ENCODE measurements at regions not wholly inside any gene's neighbourhood (a gene's known extent, or its start where the extent isn't known, plus 50 kb on each side); places are given as distances from the start of the nearest gene placed in this dataset.

DNA sequence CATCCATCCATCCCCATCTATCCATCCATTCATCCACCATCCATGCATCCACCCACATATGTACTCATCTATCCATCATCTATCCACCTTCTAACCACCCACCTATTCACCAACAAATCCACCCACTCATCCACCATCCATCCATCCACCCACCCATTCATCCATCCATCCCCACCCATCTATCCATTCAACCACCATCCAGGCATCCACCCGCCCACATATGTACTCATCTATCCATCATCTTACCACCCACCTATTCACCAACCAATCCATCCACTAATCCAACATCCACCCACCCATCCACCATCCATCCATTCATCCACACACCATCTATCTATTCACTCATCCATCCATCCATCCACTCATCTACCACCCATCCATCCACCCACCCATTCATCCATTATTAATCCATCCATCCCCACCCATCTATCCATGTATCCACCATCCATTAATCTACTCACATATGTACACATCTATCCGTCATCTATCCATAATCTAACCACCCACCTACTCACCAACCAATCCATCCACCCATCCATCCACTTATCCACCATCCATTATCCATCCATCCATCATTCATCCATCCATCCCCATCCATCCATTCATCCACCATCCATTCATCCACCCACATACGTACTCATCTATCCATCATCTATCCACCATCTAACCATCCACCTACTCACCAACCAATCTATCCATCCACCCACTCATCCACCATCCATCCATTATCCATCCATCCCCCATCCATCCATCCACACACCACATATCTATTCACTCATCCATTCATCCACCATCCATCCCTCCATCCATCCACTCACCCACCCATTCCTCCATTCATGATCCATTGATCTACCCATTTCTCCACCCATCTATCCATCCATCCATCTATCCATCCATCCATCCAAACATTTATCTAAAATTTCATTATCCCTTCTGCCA is 940.0 kb downstream of the BRD1 start:
- no peak for DNase-seq

- no peak for DNase-seq
Measured at GRCh38 chr22:48886604-48887393, 940.9 kb downstream of the BRD1 start.

DNA sequence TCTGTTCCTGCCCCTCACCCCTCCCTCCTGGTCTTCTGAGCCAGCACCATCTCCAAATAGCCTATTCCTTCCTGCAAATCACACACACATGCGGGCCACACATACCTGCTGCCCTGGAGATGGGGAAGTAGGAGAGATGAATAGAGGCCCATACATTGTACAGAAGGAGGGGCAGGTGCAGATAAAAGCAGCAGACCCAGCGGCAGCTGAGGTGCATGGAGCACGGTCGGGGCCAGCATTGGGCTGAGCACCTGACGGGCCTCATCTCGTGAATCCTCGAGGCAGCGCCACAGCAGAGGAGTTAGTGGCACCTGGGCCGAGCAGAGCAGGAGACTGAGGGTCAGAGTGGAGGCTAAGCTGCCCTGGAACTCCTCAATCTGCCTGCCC is 941.8 kb downstream of the BRD1 start:
- DNase-seq, result no peak

DNA sequence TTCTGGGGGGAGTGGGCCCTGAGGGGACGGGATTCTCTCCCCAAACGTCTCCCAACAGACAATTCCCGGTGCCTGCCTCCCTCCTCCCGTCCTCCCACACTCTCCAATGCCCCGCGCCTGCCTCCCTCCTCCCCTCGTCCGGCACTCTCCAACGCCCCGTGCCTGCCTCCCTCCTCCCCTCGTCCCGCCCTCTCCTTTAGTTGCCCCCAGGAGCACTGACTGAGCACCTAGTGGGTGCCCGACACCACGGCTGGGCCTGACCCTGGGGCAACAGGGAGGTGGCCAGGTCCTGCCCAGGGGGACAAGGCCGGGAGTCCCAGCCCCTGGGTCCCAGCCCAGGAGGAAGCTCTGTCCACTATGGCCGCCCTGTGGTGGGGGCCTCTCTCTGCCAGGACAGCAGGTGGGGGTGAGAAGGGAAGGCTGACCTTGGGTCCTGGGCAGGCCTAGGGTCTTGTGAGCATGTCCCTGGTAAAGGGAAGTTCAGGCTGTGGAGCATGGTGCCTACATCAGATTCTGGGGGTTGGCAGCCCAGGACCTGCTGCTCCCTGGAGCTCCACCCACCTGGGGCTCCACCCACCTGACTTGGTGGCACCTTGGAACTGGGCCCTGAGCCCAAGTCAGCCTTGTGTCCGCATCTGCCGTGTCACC is 942.3 kb downstream of the BRD1 start:
- DNase-seq, result no peak

- no peak for DNase-seq
Measured at GRCh38 chr22:48884786-48885185, 942.9 kb downstream of the BRD1 start.

GRCh38 chr22:48884324-48884723 is 943.3 kb downstream of the BRD1 start:
- DNase-seq, result no peak

DNA sequence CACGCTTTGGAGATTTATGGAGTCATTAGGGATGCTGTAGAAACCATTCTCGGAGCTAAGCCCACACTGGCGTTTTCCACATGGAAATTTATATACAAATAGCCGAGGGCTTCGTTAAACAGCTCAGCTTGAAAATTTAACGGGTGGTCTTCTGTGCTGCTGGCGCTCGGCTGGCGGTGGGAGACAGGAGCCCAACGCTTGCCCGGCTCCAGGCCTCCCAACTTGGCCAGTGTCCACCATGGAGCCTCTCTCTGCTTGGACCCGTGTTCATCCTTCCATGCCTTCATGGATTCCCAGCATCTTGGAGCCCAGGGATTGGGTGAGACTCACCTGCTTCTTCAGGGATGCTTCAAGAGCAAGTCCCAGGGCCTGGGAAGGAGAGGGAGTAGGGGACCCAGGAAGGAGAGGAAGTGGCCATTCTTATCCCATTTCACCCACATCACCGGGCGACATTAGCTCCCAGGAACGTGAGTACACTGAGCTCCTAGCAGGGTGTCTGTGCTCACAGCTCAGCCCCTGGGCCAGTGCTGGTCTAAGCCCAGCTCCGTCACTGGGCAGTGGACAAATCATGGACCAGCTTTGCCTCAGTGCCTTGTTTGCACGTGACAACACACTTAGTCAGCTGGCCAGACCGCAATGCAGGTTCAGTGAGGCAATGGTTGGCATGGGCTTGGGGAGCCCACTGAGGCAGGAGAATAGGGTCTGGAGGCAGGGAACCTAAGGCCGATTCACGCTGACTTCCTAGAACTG is 944.3 kb downstream of the BRD1 start:
- DNase-seq, result no peak

GRCh38 chr22:48882636-48883200 is 945.0 kb downstream of the BRD1 start:
- DNase-seq, result no peak

DNA sequence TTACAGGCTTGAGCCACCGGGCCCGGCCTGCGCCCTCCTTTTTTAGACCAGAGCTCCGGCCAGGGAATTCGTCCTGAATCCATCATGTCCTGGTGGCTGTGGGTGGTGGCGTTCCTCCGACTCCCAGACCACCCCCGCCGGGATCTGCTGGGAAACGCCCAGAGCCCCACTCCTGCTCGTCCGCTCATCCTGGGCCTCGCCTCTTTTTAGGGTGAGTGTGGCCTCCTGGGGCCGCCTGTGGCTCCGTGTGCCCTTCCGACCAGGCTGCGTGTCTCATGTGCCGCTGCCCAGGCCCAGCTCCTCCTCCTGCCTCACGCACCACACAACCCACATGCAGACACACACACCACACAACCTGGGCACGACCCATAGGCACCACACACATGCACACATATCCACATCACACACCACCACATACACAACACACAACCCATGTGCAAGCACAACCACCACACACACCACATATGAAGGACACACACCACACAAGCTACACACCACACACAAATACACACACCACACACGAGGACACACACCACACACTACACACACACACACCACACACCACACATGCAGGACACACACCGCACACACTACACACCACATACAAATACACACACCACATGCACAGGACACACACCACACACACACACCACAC is 946.2 kb downstream of the BRD1 start:
- no peak for DNase-seq

DNA sequence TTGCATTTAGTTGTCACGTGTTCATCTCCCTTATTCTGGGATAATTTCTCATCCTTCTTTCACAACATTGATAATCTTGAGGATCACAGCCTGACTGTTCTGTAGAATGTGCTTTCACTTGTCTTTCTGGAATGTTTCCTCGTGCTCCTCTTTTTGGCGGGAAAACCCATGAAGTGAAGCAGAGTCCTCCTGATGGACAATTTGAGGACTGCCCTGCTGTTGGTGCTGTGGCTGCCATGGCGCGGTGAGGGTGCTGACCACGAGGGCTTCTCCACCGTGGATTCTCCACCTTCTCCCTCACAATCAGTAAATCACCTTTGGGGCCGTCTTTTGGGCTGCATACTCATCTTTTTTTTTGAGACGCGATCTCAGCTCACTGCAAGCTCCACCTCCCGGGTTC is 946.9 kb downstream of the BRD1 start:
- no peak for DNase-seq

DNA sequence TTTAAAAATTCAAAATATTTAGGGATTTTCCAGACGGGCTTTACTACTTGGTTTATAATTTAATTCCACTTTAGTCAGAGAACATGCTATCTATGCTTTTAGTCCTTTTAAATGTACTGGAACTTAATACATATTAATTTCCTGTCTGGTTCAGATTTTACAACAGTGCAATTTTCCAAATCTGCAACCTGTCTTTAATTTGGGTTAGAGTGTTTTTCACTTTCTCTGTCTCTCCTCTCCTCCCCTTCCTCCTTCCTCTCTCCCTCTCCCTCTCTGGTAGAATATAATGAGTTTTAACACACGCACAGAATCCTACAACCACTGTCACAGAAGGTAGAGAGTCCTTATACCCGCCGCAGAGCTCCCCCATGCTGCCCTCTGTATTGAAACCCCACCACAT is 950.7 kb downstream of the BRD1 start:
- DNase-seq, result no peak

GRCh38 chr22:48874956-48875355 is 952.7 kb downstream of the BRD1 start:
- DNase-seq, result no peak

- DNase-seq, result no peak
Measured at GRCh38 chr22:48873191-48873520, 954.5 kb downstream of the BRD1 start.

DNA sequence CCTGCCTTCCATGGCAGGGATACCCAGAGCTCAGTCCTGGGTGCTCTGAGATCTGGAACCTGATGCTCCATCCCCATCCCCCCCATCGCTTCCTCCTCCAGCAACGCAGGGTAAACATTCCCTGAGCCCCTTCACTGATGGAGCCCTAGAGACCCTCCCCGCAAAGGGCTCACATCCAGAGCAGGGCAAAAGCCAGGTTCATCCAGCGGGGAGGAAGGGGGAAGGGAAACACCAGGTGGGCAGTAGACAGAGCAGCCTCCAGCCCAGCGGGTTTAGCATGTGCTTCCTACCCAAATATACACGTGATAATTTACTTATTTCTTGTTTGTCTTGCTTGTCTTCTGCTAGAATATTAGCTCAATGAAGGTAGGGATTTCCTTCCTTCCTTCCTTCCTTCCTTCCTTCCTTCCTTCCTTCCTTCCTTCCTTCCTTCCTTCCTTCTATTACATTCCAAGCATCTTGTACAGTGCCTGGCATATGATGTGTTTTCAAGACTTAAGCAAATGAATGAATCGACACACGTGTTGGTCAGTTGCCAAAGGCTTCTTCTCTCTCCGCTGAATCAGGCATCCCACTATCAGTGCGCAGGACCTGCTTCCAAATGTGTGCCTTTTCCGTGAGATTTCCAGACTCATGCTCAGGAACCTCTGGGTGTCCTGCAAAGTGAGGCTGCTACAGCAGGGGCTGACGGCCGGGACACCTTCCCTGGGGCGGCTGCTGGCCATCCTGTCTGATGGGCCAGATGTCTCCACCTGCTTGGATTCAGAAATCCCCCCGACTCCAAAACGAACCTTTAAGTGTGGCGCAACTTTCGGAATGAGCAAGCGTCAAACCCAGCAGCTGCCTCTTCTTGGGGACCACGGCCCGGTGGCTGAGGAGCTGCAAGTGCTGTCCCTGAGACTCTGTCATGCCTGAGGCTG is 955.1 kb downstream of the BRD1 start:
- no peak for DNase-seq

GRCh38 chr22:48871176-48871840 is 956.4 kb downstream of the BRD1 start:
- DNase-seq, result no peak

GRCh38 chr22:48870436-48870835 is 957.2 kb downstream of the BRD1 start:
- DNase-seq, result no peak

DNA sequence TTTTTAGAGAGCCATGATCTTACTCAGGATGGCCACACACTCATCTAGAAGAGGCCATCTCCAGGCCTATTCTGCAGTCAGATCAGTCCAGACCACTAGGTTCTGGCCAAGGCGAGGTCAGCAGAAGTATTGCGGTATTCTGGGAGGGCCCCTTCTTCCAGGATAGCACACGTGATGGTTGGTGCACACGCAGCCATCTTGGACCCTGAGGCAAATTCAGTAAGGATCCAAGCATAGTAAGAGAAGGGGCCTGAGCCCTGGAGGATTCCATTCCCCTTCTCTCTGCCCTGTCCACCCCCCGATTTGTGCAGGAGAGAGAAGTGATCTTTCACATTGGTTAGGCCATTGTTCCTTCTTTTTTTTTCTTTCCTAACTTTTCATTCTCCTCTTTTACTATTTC is 957.9 kb downstream of the BRD1 start:
- DNase-seq, result no peak

GRCh38 chr22:48869161-48869560 is 958.5 kb downstream of the BRD1 start:
- no peak for DNase-seq

DNA sequence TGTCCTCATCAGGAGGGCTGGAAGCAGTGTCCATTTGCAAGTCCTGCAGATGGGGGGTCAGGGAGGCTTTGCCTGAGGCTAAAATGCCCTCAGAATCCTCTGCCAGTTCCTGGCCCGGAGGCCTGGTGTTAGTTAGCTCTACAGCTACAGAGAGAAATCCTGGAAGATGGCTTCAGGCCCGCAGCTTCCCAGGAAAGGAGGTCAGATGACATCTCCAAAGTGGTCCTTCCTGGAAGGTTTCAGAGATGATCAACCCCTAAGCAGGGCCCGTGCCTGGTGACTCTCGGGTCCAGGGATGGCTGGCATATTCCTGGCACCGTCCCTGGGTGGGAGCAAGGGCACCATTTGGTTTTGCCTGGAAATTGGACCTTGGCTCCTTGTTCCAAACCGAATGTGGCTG is 959.1 kb downstream of the BRD1 start:
- no peak for DNase-seq

- no peak for DNase-seq
Measured at GRCh38 chr22:48867891-48868290, 959.8 kb downstream of the BRD1 start.
